Smooth muscle cell (in vitro differentiated cells): ENCODE measurements at regions not wholly inside any gene's neighbourhood (a gene's known extent, or its start where the extent isn't known, plus 50 kb on each side); places are given as distances from the start of the nearest gene placed in this dataset.

Experiments
- DNase-seq: peaks from one replicate; lab custom pipeline; 2025; ENCODE audit not compliant: unreplicated experiment; lab: John Stamatoyannopoulos, UW
- H2AFZ ChIP-seq: fragments of 200-600 bp; sonication (generic); 2 replicates; pipeline ENCODE4 v1.6.0; 2016; ENCODE audit warnings: antibody characterized with exemption, low read depth, mild to moderate bottlenecking
- H3F3A ChIP-seq: fragments of 200-600 bp; sonication (generic); 2 replicates; pipeline ENCODE4 v1.6.0; 2017; ENCODE audit warnings: antibody characterized with exemption, low read depth
- H3K27ac ChIP-seq: fragments of 200-600 bp; sonication (generic); 2 replicates; pipeline ENCODE4 v1.5.1; 2016; ENCODE audit warnings: low read depth, mild to moderate bottlenecking
- H3K27me3 ChIP-seq: fragments of 200-600 bp; sonication (generic); 2 replicates; pipeline ENCODE4 v1.6.1; 2016; ENCODE audit warnings: low read depth, mild to moderate bottlenecking
- H3K36me3 ChIP-seq: fragments of 200-600 bp; sonication (generic); 2 replicates; pipeline ENCODE4 v1.5.1; 2016; ENCODE audit warnings: low read depth
- H3K4me1 ChIP-seq: fragments of 200-600 bp; sonication (generic); 2 replicates; pipeline ENCODE4 v1.5.1; 2016; ENCODE audit warnings: low read depth
- H3K4me2 ChIP-seq: fragments of 200-600 bp; sonication (generic); 2 replicates; pipeline ENCODE4 v1.6.0; 2016; ENCODE audit warnings: mild to moderate bottlenecking
- H3K4me3 ChIP-seq: fragments of 200-600 bp; sonication (generic); 2 replicates; pipeline ENCODE4 v1.5.1; 2016; ENCODE audit warnings: mild to moderate bottlenecking
- H3K79me2 ChIP-seq: fragments of 200-600 bp; sonication (generic); 2 replicates; pipeline ENCODE4 v1.6.0; 2016; ENCODE audit warnings: low read depth, mild to moderate bottlenecking
- H3K9ac ChIP-seq: fragments of 200-600 bp; sonication (generic); 2 replicates; pipeline ENCODE4 v1.6.0; 2016; ENCODE audit warnings: low read depth
- H3K9me3 ChIP-seq: fragments of 200-600 bp; sonication (generic); replicated peaks from 2 replicates; pipeline ENCODE4 v1.5.1; 2016; ENCODE audit warnings: low read depth
- H4K20me1 ChIP-seq: fragments of 200-600 bp; sonication (generic); 2 replicates; pipeline ENCODE4 v1.6.0; 2016; ENCODE audit warnings: low read depth
- CTCF ChIP-seq: fragments of 200-600 bp; sonication (generic); IDR thresholded peaks from 2 replicates; pipeline ENCODE4 v1.5.1; 2017; ENCODE audit warnings: borderline replicate concordance, mild to moderate bottlenecking, antibody characterized with exemption; ENCODE audit not compliant: insufficient read depth, poor library complexity, severe bottlenecking
- WGBS: methylation state at CpG from one replicate; pipeline ENCODE4 v1.1.7; 2016; ENCODE audit warnings: low lambda C conversion rate; 5-methylcytosine and 5-hydroxymethylcytosine counted together

- Histone ChIP-seq H3K27me3 (no peaks in the 10 kb centered on the region), H3K4me1 (no peaks in the 10 kb centered on the region), H3K36me3 (no peaks in the 10 kb centered on the region), H3K9ac (no peak overlapping the region), H2AFZ (no peak overlapping the region), H3K4me2 (no peak overlapping the region), H4K20me1 (no peaks in the 10 kb centered on the region), H3K79me2 (no peaks in the 10 kb centered on the region), H3K9me3 (no peaks in the 10 kb centered on the region), H3K27ac (no peak overlapping the region), H3F3A (no peaks in the 10 kb centered on the region), H3K4me3 (no peak overlapping the region)
- no peak for TF ChIP-seq CTCF
- WGBS: 85% methylated on average over 2 of the region's 2 CpGs
- no peak for DNase-seq
Measured at GRCh38 chr9:2448193-2448738, 173.3 kb upstream of the VLDLR start.

DNA sequence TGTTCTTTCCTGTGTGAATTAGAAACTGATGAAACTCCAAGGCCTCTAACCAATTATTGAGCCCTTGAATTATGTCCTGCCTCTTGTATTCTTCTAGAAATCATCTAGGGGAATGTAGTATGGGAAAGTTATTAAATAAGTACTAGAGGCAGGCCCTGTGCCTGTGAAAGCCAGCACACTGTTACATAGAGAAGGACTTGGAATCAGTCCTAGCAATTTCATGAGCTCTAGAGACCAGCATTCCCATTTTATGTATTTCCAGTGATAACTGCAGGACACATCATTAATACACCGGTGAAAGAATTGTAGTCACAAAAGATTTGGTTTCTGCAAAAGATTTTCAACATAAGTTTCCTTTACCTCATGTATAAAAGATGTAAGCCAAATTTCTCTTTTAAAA is 168.5 kb upstream of the VLDLR start:
- 96% methylated on average over 1 of the region's 1 CpG for WGBS
- no peak overlapping the region for H3K4me2 ChIP-seq
- no peak for DNase-seq
- H3K27ac ChIP-seq: no peak overlapping the region
- H3K9ac ChIP-seq: no peak overlapping the region
- H3K79me2 ChIP-seq: no peaks in the 10 kb centered on the region
- H4K20me1 ChIP-seq: no peaks in the 10 kb centered on the region
- H3K4me3 ChIP-seq: no peak overlapping the region
- H2AFZ ChIP-seq: no peak overlapping the region
- H3K9me3 ChIP-seq: no peaks in the 10 kb centered on the region
- TF ChIP-seq CTCF: no peak
- no peaks in the 10 kb centered on the region for H3K4me1 ChIP-seq
- H3F3A ChIP-seq: no peaks in the 10 kb centered on the region
- H3K36me3 ChIP-seq: no peaks in the 10 kb centered on the region
- H3K27me3 ChIP-seq: no peaks in the 10 kb centered on the region

- Histone ChIP-seq H3K9me3 (no peaks in the 10 kb centered on the region), H2AFZ (no peak overlapping the region), H3K4me3 (no peak overlapping the region), H4K20me1 (no peaks in the 10 kb centered on the region), H3K9ac (no peak overlapping the region), H3F3A (no peaks in the 10 kb centered on the region), H3K27me3 (no peaks in the 10 kb centered on the region), H3K27ac (no peak overlapping the region), H3K4me2 (no peak overlapping the region), H3K36me3 (no peaks in the 10 kb centered on the region), H3K4me1 (no peaks in the 10 kb centered on the region), H3K79me2 (no peaks in the 10 kb centered on the region)
- 83% methylated on average over 6 of the region's 6 CpGs for WGBS
- DNase-seq: no peak
- no peak for TF ChIP-seq CTCF
Measured at GRCh38 chr9:2453701-2454100, 167.9 kb upstream of the VLDLR start.

DNA sequence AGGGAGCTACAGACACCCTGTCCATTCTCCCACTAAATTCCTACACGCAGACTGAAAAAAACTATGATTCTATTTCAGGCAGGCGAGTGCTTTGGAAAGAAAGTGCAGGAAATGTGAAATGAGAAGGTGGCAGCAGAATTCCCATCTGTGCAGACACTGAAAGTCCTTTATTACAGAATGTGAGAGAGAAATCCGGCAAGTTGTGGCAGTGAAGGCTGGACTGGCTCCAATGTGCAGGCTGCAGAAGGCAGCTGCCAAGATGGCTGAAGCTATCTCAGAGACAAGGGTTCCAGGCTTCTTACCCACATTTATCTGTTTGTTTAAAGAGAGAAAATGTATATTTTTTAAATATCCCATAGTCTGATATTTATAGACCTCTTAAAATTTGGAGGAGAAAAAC is 161.8 kb upstream of the VLDLR start:
- 87% methylated on average over 3 of the region's 3 CpGs for WGBS
- DNase-seq: no peak
- Histone ChIP-seq H3F3A (no peaks in the 10 kb centered on the region), H2AFZ (no peak overlapping the region), H3K27me3 (no peaks in the 10 kb centered on the region), H3K4me1 (no peaks in the 10 kb centered on the region), H3K27ac (no peak overlapping the region), H3K4me3 (no peak overlapping the region), H3K9ac (no peak overlapping the region), H4K20me1 (no peaks in the 10 kb centered on the region), H3K9me3 (no peaks in the 10 kb centered on the region), H3K36me3 (no peaks in the 10 kb centered on the region), H3K79me2 (no peaks in the 10 kb centered on the region), H3K4me2 (no peak overlapping the region)
- no peak for TF ChIP-seq CTCF
